HCT116 (cell line): ENCODE measurements at regions not wholly inside any gene's neighbourhood (a gene's known extent, or its start where the extent isn't known, plus 50 kb on each side); places are given as distances from the start of the nearest gene placed in this dataset.

ENCODE experiments used
- ATAC-seq: fragments of 200-7000 bp; cut with Tn5 transposase; 2 replicates; pipeline ENCODE4 v1.9.1; 2020; ENCODE audit warnings: mild to moderate bottlenecking, moderate library complexity
- BruUV-seq: library from RNA; stranded (reverse); fragments of 400-500 nt; replicated peaks from 2 replicates; lab custom pipeline; 2021; lab: Mats Ljungman, UMichigan
- CTCF ChIA-PET: fragments of 300-600 bp; sonication (Branson Sonifier 250); formaldehyde crosslinking; loops from one replicate; lab custom pipeline; 2021; ENCODE audit warnings: antibody characterized with exemption; lab: Charles Lee
- POLR2A ChIA-PET: fragments of 300-600, 350-600 bp; sonication (Branson Sonifier 250); formaldehyde crosslinking; loops from one replicate; lab custom pipeline; 2021; ENCODE audit warnings: antibody characterized with exemption; lab: Charles Lee
- RAD21 ChIA-PET, 2 experiments: fragments of 300-600 bp; sonication (Branson Sonifier 250); formaldehyde crosslinking; loops; one replicate each; lab custom pipeline; 2023; ENCODE audit warnings: low total read pairs in 2 of 2; ENCODE audit not compliant: uncharacterized antibody in 2 of 2, unreplicated experiment in 2 of 2, low non-redundant PET in 1 of 2; lab: Charles Lee
- DNase-seq: peaks from one replicate; pipeline ENCODE4 v3.0.0-alpha.2; 2010; ENCODE audit warnings: low read depth, low spot score
- H2AFZ ChIP-seq: fragments of 200-600 bp; shearing (Covaris generic), sonication (generic); 2 replicates; pipeline ENCODE4 v1.6.1; 2017; ENCODE audit warnings: low read depth, mixed run types, mixed read lengths, antibody characterized with exemption, low read length; ENCODE audit not compliant: poor library complexity, severe bottlenecking
- H3K27ac ChIP-seq: 2 replicates; pipeline ENCODE4 v1.5.1; 2012; ENCODE audit warnings: low read depth, low read length
- H3K27me3 ChIP-seq: fragments of 200-600 bp; sonication (generic); 2 replicates; pipeline ENCODE4 v1.6.1; 2016; ENCODE audit warnings: mixed run types, low read length, mixed read lengths; ENCODE audit not compliant: insufficient read depth
- H3K36me3 ChIP-seq, 2 experiments: fragments of 200-500 bp in 1 of 2; fragments of 200-600 bp in 1 of 2; sonication (Bioruptor generic) in 1 of 2; sonication (generic) in 1 of 2; 2 replicates each; pipeline versions ENCODE4 v1.5.1 to v1.6.1; 2014 to 2016; ENCODE audit warnings: low read length in 2 of 2, inconsistent platforms in 1 of 2, mixed read lengths in 1 of 2, mixed run types in 1 of 2; ENCODE audit not compliant: insufficient read depth in 2 of 2, control insufficient read depth in 1 of 2
- H3K4me1 ChIP-seq, 2 experiments: fragments of 200-600 bp in 1 of 2; sonication (generic) in 1 of 2; 2 replicates each; pipeline versions ENCODE4 v1.5.1 to v1.6.1; 2012 to 2017; ENCODE audit warnings: low read length in 2 of 2, inconsistent platforms in 1 of 2, mild to moderate bottlenecking in 1 of 2, mixed read lengths in 1 of 2, mixed run types in 1 of 2, moderate library complexity in 1 of 2; ENCODE audit not compliant: insufficient read depth in 2 of 2, control insufficient read depth in 1 of 2
- H3K4me2 ChIP-seq: fragments of 200-600 bp; sonication (generic); 2 replicates; pipeline ENCODE4 v1.6.1; 2017; ENCODE audit warnings: mixed run types, low read length, mixed read lengths
- H3K4me3 ChIP-seq, 2 experiments: fragments of 200-600 bp in 1 of 2; sonication (generic) in 1 of 2; replicated peaks in 1 of 2; 2 replicates each; pipeline ENCODE4 v1.5.1; 2011 to 2016; ENCODE audit warnings: low read length in 2 of 2, control low read depth in 1 of 2, low read depth in 1 of 2, mild to moderate bottlenecking in 1 of 2, mixed read lengths in 1 of 2, mixed run types in 1 of 2
- H3K79me2 ChIP-seq: fragments of 200-600 bp; sonication (generic); 2 replicates; pipeline ENCODE4 v1.6.1; 2017; ENCODE audit warnings: mild to moderate bottlenecking, mixed run types, low read length, moderate library complexity, mixed read lengths; ENCODE audit not compliant: insufficient read depth
- H3K9ac ChIP-seq: fragments of 200-600 bp; sonication (generic); 2 replicates; pipeline ENCODE4 v1.6.1; 2016; ENCODE audit warnings: low read length, mixed read lengths
- H3K9me2 ChIP-seq: fragments of 200-600 bp; sonication (generic), shearing (Covaris generic); 2 replicates; pipeline ENCODE4 v1.6.1; 2017; ENCODE audit warnings: mixed run types, mild to moderate bottlenecking, moderate library complexity; ENCODE audit not compliant: insufficient read depth
- H3K9me3 ChIP-seq, 2 experiments: fragments of 200-500 bp in 1 of 2; fragments of 200-600 bp in 1 of 2; sonication (Bioruptor generic) in 1 of 2; sonication (generic) in 1 of 2; 2 replicates each; pipeline ENCODE4 v1.6.1; 2014 to 2017; ENCODE audit warnings: low read length in 2 of 2, mixed read lengths in 2 of 2, inconsistent platforms in 1 of 2, low read depth in 1 of 2, mild to moderate bottlenecking in 1 of 2, mixed run types in 1 of 2, moderate library complexity in 1 of 2; ENCODE audit not compliant: control insufficient read depth in 1 of 2, insufficient read depth in 1 of 2
- H4K20me1 ChIP-seq: fragments of 200-600 bp; sonication (generic), shearing (Covaris generic); 2 replicates; pipeline ENCODE4 v1.6.1; 2017; ENCODE audit warnings: mixed run types, mild to moderate bottlenecking, moderate library complexity; ENCODE audit not compliant: insufficient read depth
- CBX3 ChIP-seq: IDR thresholded peaks from 2 replicates; pipeline ENCODE4 v1.6.1; 2012; ENCODE audit warnings: low read depth
- CEBPB ChIP-seq: IDR thresholded peaks from 2 replicates; pipeline ENCODE4 v1.6.1; 2012; ENCODE audit warnings: low read depth
- EGR1 ChIP-seq: IDR thresholded peaks from 2 replicates; pipeline ENCODE4 v1.6.1; 2012; ENCODE audit warnings: low read depth
- ELF1 ChIP-seq: IDR thresholded peaks from 2 replicates; pipeline ENCODE4 v1.6.1; 2012; ENCODE audit warnings: low read depth, borderline replicate concordance
- EZH2 ChIP-seq: fragments of 200-600 bp; sonication (generic); IDR thresholded peaks from 2 replicates; pipeline ENCODE4 v1.6.1; 2017; ENCODE audit warnings: antibody characterized with exemption, mixed run types
- EZH2phosphoT487 ChIP-seq: fragments of 200-600 bp; IDR thresholded peaks from 2 replicates; pipeline ENCODE4 v1.6.1; 2018; ENCODE audit warnings: antibody characterized with exemption, borderline replicate concordance
- FOSL1 ChIP-seq: IDR thresholded peaks from 2 replicates; pipeline ENCODE4 v1.6.1; 2012; ENCODE audit warnings: low read depth
- POLR2A ChIP-seq: IDR thresholded peaks from 2 replicates; pipeline ENCODE4 v1.7.0; 2011; ENCODE audit warnings: borderline replicate concordance; ENCODE audit not compliant: insufficient read depth, insufficient read length; ENCODE audit errors: extremely low read depth
- POLR2AphosphoS5 ChIP-seq: IDR thresholded peaks from 2 replicates; pipeline ENCODE4 v1.6.1; 2011; ENCODE audit warnings: mild to moderate bottlenecking, low read depth, low read length, moderate library complexity
- RAD21 ChIP-seq: IDR thresholded peaks from 2 replicates; pipeline ENCODE4 v1.6.1; 2012; ENCODE audit warnings: low read depth, mild to moderate bottlenecking
- SIN3A ChIP-seq: IDR thresholded peaks from 2 replicates; pipeline ENCODE4 v1.6.1; 2012; ENCODE audit warnings: low read depth
- SRF ChIP-seq: IDR thresholded peaks from 2 replicates; pipeline ENCODE4 v1.6.1; 2012; ENCODE audit warnings: low read depth
- TCF7L2 ChIP-seq: IDR thresholded peaks from 2 replicates; pipeline ENCODE4 v1.7.0; 2011; ENCODE audit warnings: borderline replicate concordance, inconsistent platforms; ENCODE audit not compliant: insufficient read depth, insufficient read length; ENCODE audit errors: extremely low read depth
- YY1 ChIP-seq: IDR thresholded peaks from 2 replicates; pipeline ENCODE4 v1.6.1; 2011; ENCODE audit warnings: low read length, low read depth, moderate library complexity, mild to moderate bottlenecking; ENCODE audit not compliant: insufficient replicate concordance; ENCODE audit errors: extremely low read depth
- ZNF274 ChIP-seq: fragments of 200-500 bp; sonication (Bioruptor generic); IDR thresholded peaks from 2 replicates; pipeline ENCODE4 v1.6.1; 2014; ENCODE audit warnings: mild to moderate bottlenecking, low read depth, low read length, inconsistent platforms
- intact Hi-C: fragments of 100-400 bp; cut with micrococcal nuclease; formaldehyde crosslinking; loops from 2 replicates; pipeline ENCODE4 v1.10.0; 2022
- TF ChIP-seq, protein P1 (sequence below), 3 experiments: fragments of 200-600 bp in 1 of 3; sonication (generic) in 1 of 3; IDR thresholded peaks in 2 of 3; conservative IDR thresholded peaks in 1 of 3; 2 replicates each; pipeline ENCODE4 v1.5.1; 2012 to 2017; ENCODE audit warnings: low read depth in 2 of 3, low read length in 2 of 3, antibody characterized with exemption in 1 of 3, borderline replicate concordance in 1 of 3, control low read depth in 1 of 3, mild to moderate bottlenecking in 1 of 3, mixed read lengths in 1 of 3, mixed run types in 1 of 3, moderate library complexity in 1 of 3; ENCODE audit not compliant: insufficient read depth in 1 of 3
- TF ChIP-seq, protein P2 (sequence below): IDR thresholded peaks from 2 replicates; pipeline ENCODE4 v1.6.1; 2012

- no peaks in the 10 kb centered on the region for H3K4me1 ChIP-seq
- no peak overlapping the region for H3K9ac ChIP-seq
- BruUV-seq, result no TSS peak
- TF ChIP-seq CBX3 (no peak), EZH2 (no peak), SIN3A (no peak), ZNF274 (no peak), TCF7L2 (no peak), CEBPB (no peak), ELF1 (no peak), RAD21 (no peak)
- H3K4me2 ChIP-seq, result no peak overlapping the region
- no peaks in the 10 kb centered on the region for H3K9me2 ChIP-seq
- ATAC-seq (no peak), DNase-seq (no peak)
- no peak overlapping the region for H2AFZ ChIP-seq
- RAD21 ChIA-PET, result no interaction called here
- H3K27me3 ChIP-seq, result no peaks in the 10 kb centered on the region
- no peaks in the 10 kb centered on the region for H3K9me3 ChIP-seq
- no peaks in the 10 kb centered on the region for H4K20me1 ChIP-seq
- no peaks in the 10 kb centered on the region for H3K36me3 ChIP-seq
- POLR2A ChIA-PET, result no interaction called here
- H3K4me3 ChIP-seq, result no peak overlapping the region
- no peak overlapping the region for H3K27ac ChIP-seq
- CTCF ChIA-PET, result interaction anchor here (1.5 kb wide), 1 partner anchor 16 kb away, joined by 5 read pairs; no protein-coding TSS in a partner anchor
- no peaks in the 10 kb centered on the region for H3K79me2 ChIP-seq
- intact Hi-C loops, result no loop called here
These were observed 51.2 kb upstream of the PRR23C start for GRCh38 chr3:139095803-139096466.

- no peak overlapping the region for H3K4me2 ChIP-seq
- intact Hi-C loops, result no loop called here
- CTCF ChIA-PET, result no interaction called here
- BruUV-seq, result no TSS peak
- H3K9me2 ChIP-seq, result no peaks in the 10 kb centered on the region
- POLR2A ChIA-PET, result no interaction called here
- no peak overlapping the region for H3K9ac ChIP-seq
- no peaks in the 10 kb centered on the region for H3K4me1 ChIP-seq
- no peak overlapping the region for H3K27ac ChIP-seq
- H3K36me3 ChIP-seq, result no peaks in the 10 kb centered on the region
- no peak for ATAC-seq
- H2AFZ ChIP-seq, result no peak overlapping the region
- RAD21 ChIA-PET, result no interaction called here
- no peak overlapping the region for H3K4me3 ChIP-seq
- H3K9me3 ChIP-seq, result no peaks in the 10 kb centered on the region
- no peaks in the 10 kb centered on the region for H3K27me3 ChIP-seq
- H4K20me1 ChIP-seq, result no peaks in the 10 kb centered on the region
- no peak for DNase-seq
- H3K79me2 ChIP-seq, result no peaks in the 10 kb centered on the region
- TF ChIP-seq POLR2AphosphoS5 (no peak), EZH2 (no peak), SRF (no peak), FOSL1 (no peak), EZH2phosphoT487 (no peak), SIN3A (no peak), EGR1 (no peak), POLR2A (no peak), YY1 (no peak), CEBPB (no peak)
- TF ChIP-seq, protein P1, sequence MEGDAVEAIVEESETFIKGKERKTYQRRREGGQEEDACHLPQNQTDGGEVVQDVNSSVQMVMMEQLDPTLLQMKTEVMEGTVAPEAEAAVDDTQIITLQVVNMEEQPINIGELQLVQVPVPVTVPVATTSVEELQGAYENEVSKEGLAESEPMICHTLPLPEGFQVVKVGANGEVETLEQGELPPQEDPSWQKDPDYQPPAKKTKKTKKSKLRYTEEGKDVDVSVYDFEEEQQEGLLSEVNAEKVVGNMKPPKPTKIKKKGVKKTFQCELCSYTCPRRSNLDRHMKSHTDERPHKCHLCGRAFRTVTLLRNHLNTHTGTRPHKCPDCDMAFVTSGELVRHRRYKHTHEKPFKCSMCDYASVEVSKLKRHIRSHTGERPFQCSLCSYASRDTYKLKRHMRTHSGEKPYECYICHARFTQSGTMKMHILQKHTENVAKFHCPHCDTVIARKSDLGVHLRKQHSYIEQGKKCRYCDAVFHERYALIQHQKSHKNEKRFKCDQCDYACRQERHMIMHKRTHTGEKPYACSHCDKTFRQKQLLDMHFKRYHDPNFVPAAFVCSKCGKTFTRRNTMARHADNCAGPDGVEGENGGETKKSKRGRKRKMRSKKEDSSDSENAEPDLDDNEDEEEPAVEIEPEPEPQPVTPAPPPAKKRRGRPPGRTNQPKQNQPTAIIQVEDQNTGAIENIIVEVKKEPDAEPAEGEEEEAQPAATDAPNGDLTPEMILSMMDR (IDR thresholded peaks at IDR 0.05 in 2 of 3, conservative IDR thresholded peaks at IDR 0.05 in 1 of 3; ENCODE audit: borderline replicate concordance in 1 of 3, insufficient read depth in 1 of 3, low read depth in 2 of 3, low read length in 2 of 3), result no peak
- TF ChIP-seq, protein P2, sequence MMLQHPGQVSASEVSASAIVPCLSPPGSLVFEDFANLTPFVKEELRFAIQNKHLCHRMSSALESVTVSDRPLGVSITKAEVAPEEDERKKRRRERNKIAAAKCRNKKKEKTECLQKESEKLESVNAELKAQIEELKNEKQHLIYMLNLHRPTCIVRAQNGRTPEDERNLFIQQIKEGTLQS, result no peak
These were observed 52.0 kb upstream of the PRR23C start for GRCh38 chr3:139096670-139097069.
